HepG2 (cell line): ENCODE measurements at regions not wholly inside any gene's neighbourhood (a gene's known extent, or its start where the extent isn't known, plus 50 kb on each side); places are given as distances from the start of the nearest gene placed in this dataset.
A peak's percentile ranks its signal among the peaks of the same experiment; 100 is the strongest.

ENCODE experiments used
- ARID5B ChIP-seq: IDR thresholded peaks from 2 replicates; pipeline ENCODE4 v1.4.0; 2020; ENCODE audit warnings: mild to moderate bottlenecking, missing genetic modification reagents
- ATF2 ChIP-seq: sonication (generic); formaldehyde crosslinking; IDR thresholded peaks from 2 replicates; pipeline ENCODE4 v1.4.0; 2020; ENCODE audit warnings: missing genetic modification reagents
- EZH2 ChIP-seq: conservative IDR thresholded peaks from 2 replicates; pipeline ENCODE4 v1.6.1; 2012; ENCODE audit warnings: mild to moderate bottlenecking, low read depth, low read length, moderate library complexity
- HCFC1 ChIP-seq: fragments of 150-350 bp; IDR thresholded peaks from 2 replicates; pipeline ENCODE4 v1.6.1; 2014; ENCODE audit warnings: low read depth, low read length
- HOMEZ ChIP-seq: IDR thresholded peaks from 2 replicates; pipeline ENCODE4 v1.6.1; 2016; ENCODE audit warnings: low read depth
- KDM5A ChIP-seq: fragments of 200-600 bp; sonication (generic); IDR thresholded peaks from 2 replicates; pipeline ENCODE4 v1.7.0; 2018; ENCODE audit warnings: antibody characterized with exemption, mild to moderate bottlenecking, low read length, borderline replicate concordance
- KLF12 ChIP-seq: sonication (generic); formaldehyde crosslinking; IDR thresholded peaks from 2 replicates; pipeline ENCODE4 v1.4.0; 2020; ENCODE audit warnings: missing genetic modification reagents, borderline replicate concordance
- NAIF1 ChIP-seq: sonication (generic); formaldehyde crosslinking; IDR thresholded peaks from 2 replicates; pipeline ENCODE4 v1.5.0; 2020; ENCODE audit warnings: mild to moderate bottlenecking, missing genetic modification reagents, borderline replicate concordance
- PHF5A ChIP-seq: IDR thresholded peaks from one replicate; pipeline ENCODE4 v1.6.1; 2018; ENCODE audit warnings: low read depth, missing genetic modification reagents; ENCODE audit not compliant: unreplicated experiment
- SIN3A ChIP-seq: IDR thresholded peaks from 2 replicates; pipeline ENCODE4 v1.6.1; 2011; ENCODE audit warnings: low read depth, mild to moderate bottlenecking, control low read depth, low read length, borderline replicate concordance
- STAG1 ChIP-seq: sonication (generic); formaldehyde crosslinking; IDR thresholded peaks from 2 replicates; pipeline ENCODE4 v1.4.0; 2020; ENCODE audit warnings: missing genetic modification reagents
- ZBTB26 ChIP-seq: IDR thresholded peaks from 2 replicates; pipeline ENCODE4 v1.6.1; 2016; ENCODE audit warnings: missing compliant biosample characterization, missing genetic modification reagents, borderline replicate concordance
- ZNF354B ChIP-seq: sonication (generic); formaldehyde crosslinking; IDR thresholded peaks from 2 replicates; pipeline ENCODE4 v1.8.0; 2022; ENCODE audit warnings: mild to moderate bottlenecking, missing genetic modification reagents
- ZNF629 ChIP-seq: sonication (generic); formaldehyde crosslinking; conservative IDR thresholded peaks from 2 replicates; pipeline ENCODE4 v1.5.0; 2020; ENCODE audit warnings: missing genetic modification reagents
- TF ChIP-seq, protein P1 (sequence below): IDR thresholded peaks from 2 replicates; pipeline ENCODE4 v1.6.1; 2016; ENCODE audit warnings: low read depth, missing genetic modification reagents, missing compliant biosample characterization

DNA sequence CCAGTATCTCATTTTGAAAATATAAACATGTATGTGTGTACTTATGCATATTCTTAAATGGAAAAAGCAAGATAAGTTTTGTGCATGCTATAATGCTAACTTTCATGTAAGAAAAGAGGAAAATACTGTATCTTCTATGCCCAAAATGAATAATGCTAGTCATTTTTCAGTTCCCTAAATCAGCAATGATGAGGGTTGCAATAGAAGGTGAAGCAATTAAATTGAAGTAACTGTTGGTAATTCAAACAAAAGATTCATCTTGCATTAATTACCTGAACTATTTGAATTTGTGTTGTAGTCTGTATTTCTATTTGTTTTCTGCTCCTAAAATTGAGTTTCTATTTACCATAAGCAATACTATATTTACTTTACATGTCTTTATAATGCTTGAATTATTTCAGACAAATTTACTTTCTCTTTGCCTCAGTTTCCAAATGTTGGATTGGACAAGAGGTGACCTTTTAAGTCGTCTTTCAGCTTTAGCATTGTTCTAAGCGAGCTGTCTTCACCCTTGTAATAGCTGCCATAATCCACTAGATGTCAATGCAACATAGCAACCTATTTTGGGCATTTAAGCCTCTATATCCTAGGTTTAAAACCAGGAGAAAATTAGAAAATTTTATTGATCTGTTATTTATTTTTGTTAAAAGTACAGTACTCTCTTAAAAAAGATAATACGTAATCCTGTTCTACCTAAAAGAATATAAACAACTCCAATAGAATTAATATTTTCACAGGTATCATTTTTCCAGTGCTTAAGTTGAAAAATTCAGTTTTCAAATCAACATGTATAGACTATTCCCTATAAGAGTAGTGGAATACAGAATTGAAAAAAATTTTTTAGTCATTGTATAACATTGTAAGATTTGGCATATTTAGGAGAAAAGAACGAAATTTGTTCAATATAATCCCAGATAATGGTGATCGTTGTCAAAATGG lies 52.3 kb upstream of the IFNGR1 start (continued):
- TF ChIP-seq, protein P1, sequence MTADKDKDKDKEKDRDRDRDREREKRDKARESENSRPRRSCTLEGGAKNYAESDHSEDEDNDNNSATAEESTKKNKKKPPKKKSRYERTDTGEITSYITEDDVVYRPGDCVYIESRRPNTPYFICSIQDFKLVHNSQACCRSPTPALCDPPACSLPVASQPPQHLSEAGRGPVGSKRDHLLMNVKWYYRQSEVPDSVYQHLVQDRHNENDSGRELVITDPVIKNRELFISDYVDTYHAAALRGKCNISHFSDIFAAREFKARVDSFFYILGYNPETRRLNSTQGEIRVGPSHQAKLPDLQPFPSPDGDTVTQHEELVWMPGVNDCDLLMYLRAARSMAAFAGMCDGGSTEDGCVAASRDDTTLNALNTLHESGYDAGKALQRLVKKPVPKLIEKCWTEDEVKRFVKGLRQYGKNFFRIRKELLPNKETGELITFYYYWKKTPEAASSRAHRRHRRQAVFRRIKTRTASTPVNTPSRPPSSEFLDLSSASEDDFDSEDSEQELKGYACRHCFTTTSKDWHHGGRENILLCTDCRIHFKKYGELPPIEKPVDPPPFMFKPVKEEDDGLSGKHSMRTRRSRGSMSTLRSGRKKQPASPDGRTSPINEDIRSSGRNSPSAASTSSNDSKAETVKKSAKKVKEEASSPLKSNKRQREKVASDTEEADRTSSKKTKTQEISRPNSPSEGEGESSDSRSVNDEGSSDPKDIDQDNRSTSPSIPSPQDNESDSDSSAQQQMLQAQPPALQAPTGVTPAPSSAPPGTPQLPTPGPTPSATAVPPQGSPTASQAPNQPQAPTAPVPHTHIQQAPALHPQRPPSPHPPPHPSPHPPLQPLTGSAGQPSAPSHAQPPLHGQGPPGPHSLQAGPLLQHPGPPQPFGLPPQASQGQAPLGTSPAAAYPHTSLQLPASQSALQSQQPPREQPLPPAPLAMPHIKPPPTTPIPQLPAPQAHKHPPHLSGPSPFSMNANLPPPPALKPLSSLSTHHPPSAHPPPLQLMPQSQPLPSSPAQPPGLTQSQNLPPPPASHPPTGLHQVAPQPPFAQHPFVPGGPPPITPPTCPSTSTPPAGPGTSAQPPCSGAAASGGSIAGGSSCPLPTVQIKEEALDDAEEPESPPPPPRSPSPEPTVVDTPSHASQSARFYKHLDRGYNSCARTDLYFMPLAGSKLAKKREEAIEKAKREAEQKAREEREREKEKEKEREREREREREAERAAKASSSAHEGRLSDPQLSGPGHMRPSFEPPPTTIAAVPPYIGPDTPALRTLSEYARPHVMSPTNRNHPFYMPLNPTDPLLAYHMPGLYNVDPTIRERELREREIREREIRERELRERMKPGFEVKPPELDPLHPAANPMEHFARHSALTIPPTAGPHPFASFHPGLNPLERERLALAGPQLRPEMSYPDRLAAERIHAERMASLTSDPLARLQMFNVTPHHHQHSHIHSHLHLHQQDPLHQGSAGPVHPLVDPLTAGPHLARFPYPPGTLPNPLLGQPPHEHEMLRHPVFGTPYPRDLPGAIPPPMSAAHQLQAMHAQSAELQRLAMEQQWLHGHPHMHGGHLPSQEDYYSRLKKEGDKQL (CRISPR knock-in tag) = no peak
- no peak for TF ChIP-seq KDM5A
- no peak for TF ChIP-seq PHF5A (CRISPR knock-in tag)
- TF ChIP-seq ZBTB26 = no peak
- no peak for TF ChIP-seq EZH2
- no peak for TF ChIP-seq HOMEZ (CRISPR knock-in tag)
- no peak for TF ChIP-seq NAIF1
- TF ChIP-seq HCFC1 = no peak
- TF ChIP-seq KLF12 = no peak
- TF ChIP-seq ARID5B (CRISPR knock-in tag) = peak; percentile 46; the same call in 1 of the 2 replicates
- no peak for TF ChIP-seq ZNF354B (CRISPR knock-in tag)
- TF ChIP-seq SIN3A = no peak
- no peak for TF ChIP-seq ATF2 (CRISPR knock-in tag)
- peak; percentile 98 for TF ChIP-seq STAG1 (CRISPR knock-in tag)
- no peak for TF ChIP-seq ZNF629
